HT1080 (cell line): ENCODE measurements at regions not wholly inside any gene's neighbourhood (a gene's known extent, or its start where the extent isn't known, plus 50 kb on each side); places are given as distances from the start of the nearest gene placed in this dataset.
A peak's percentile ranks its signal among the peaks of the same experiment; 100 is the strongest.
"Not testable (repeated sequence)": the region's sequence is repeated elsewhere in the genome, so short reads cannot be mapped to it uniquely, and the experiment has no call there.

Experiments
- DNase-seq: peaks from one replicate; pipeline ENCODE4 v3.0.0-alpha.2; 2015; ENCODE audit warnings: low read depth

- DNase-seq: no peak
Measured at GRCh38 chr21:33994373-33994772, 78.8 kb upstream of the ATP5PO start.

- no peak for DNase-seq
Measured at GRCh38 chr21:33993286-33994231, 78.0 kb upstream of the ATP5PO start.

GRCh38 chr21:33992412-33992811 is 76.8 kb upstream of the ATP5PO start:
- DNase-seq: not testable (repeated sequence)

- no peak for DNase-seq
Measured at GRCh38 chr21:33991133-33991532, 75.5 kb upstream of the ATP5PO start.

- no peak for DNase-seq
Measured at GRCh38 chr21:33989440-33989839, 73.8 kb upstream of the ATP5PO start.

- no peak for DNase-seq
Measured at GRCh38 chr21:33988237-33989017, 72.8 kb upstream of the ATP5PO start.

GRCh38 chr21:33987461-33987860 is 71.9 kb upstream of the ATP5PO start:
- DNase-seq: no peak

GRCh38 chr21:33985117-33986050 is 69.8 kb upstream of the ATP5PO start:
- DNase-seq: no peak

GRCh38 chr21:33984021-33984481 is 68.4 kb upstream of the ATP5PO start:
- DNase-seq: no peak

- DNase-seq: no peak
Measured at GRCh38 chr21:33981391-33982101, 65.9 kb upstream of the ATP5PO start.

GRCh38 chr21:33980276-33980916 is 64.8 kb upstream of the ATP5PO start:
- DNase-seq: peak; percentile 40

- no peak for DNase-seq
Measured at GRCh38 chr21:33978585-33978984, 63.0 kb upstream of the ATP5PO start.

GRCh38 chr21:33977721-33978369 is 62.2 kb upstream of the ATP5PO start:
- DNase-seq: no peak

- no peak for DNase-seq
Measured at GRCh38 chr21:33977017-33977720, 61.6 kb upstream of the ATP5PO start.

GRCh38 chr21:33976082-33977016 is 60.7 kb upstream of the ATP5PO start:
- peak; percentile 97 for DNase-seq

- DNase-seq: peak; percentile 83
Measured at GRCh38 chr21:33975548-33976081, 60.0 kb upstream of the ATP5PO start.
